NK-92 treated with Interleukin-12 subunit alpha and Interleukin-12 subunit beta, amount 100 ng/mL, for 24 hours (cell line): ENCODE measurements at regions not wholly inside any gene's neighbourhood (a gene's known extent, or its start where the extent isn't known, plus 50 kb on each side); places are given as distances from the start of the nearest gene placed in this dataset.

Experiments used
- DNase-seq: peaks from one replicate; lab custom pipeline; 2025; lab: John Stamatoyannopoulos, UW

- no peak for DNase-seq
These were observed 240.3 kb downstream of the FAM76B start for GRCh38 chr11:95549301-95549700.

DNA sequence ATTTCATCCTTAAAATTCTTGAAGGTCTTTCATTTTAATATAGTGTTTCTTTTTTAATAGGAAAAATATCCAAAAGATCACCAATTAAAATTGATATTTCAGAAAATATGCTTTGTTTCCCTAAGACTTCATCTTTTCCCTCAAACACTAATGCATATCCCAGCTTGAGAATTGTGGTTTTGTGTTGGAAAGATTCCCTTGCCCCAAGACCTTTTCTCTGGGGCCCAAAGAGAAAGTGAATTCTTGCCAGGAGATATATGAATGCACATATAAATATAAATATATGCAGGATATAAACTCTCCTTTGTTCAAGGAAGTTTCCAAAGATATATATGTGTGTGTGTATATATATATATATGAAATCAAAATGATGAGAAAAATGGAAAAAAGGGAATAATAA, 241.2 kb downstream of the FAM76B start:
- no peak for DNase-seq

DNA sequence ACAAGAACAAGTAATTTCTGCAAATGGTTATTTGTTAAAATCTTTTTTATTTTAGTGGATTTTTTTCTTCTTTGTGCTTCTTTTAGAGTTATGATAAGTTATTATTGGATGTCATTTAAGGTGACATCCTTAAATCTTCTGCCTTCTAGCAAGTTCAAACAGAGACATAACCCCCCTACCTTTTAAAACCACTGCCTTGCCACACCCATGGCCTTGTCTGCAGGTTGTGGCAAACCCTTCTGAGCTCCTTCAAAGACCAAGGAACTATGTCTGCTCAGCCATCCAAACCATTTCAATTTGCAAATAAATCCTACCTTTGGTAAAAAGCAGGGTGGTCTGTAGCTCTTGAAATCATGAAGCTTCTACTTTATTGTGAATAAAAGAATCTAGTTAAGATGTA, 241.6 kb downstream of the FAM76B start:
- DNase-seq, result no peak

DNA sequence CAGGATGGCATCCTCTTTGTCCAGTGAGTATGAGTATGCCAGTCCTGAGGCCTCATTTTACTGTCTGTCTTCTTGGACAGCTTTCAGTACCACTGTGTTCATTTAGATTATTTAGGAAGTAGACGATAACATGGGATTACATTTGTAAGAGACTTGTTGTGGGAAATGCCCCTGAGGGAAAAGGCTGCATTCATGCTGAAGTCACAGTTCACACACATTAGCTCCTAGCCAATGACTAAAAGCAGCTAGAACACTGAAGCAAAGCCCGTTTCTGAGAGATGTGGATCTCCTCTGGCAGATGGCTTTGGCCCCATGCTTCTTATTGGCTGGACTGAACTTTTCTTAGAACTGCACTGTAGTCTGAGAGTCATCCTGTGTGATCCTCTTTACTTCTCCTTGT, 242.4 kb downstream of the FAM76B start:
- no peak for DNase-seq

- DNase-seq, result no peak
These were observed 244.3 kb downstream of the FAM76B start for GRCh38 chr11:95545116-95545875.

DNA sequence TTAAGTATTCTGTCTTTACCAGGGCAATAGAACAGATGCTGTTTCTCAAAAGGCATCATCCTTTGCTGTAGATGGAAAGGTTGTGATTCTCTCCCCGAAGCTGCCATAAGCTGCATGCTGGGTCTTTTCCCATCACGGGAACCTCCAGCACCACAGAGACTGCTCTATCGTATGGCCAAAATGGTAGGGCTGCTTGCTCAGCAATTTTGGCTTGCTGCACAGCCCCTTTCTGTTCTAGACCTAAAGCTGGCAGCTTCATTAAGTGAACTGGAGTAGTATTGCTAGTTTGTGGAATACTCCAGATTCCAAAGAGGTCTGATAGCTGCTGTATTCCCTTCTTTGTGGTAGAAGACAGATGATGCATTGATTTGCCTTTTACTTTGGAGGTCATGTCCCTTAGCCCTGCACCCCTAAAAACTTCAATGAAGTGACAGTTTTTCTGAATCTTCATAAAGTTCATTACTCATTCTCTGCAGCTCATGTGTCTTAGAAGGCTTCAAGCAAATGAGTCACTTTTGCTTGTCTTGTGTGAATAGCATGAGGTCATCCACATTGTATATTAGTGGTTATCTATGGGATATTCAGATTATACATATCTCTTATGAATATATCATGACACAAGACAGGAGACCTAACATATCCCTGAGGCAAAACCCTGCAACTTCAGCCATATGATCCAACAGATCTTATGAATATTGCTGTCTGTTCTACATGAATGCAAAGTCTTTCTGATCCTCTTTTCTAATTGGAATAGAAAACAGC, 245.3 kb downstream of the FAM76B start:
- no peak for DNase-seq

DNA sequence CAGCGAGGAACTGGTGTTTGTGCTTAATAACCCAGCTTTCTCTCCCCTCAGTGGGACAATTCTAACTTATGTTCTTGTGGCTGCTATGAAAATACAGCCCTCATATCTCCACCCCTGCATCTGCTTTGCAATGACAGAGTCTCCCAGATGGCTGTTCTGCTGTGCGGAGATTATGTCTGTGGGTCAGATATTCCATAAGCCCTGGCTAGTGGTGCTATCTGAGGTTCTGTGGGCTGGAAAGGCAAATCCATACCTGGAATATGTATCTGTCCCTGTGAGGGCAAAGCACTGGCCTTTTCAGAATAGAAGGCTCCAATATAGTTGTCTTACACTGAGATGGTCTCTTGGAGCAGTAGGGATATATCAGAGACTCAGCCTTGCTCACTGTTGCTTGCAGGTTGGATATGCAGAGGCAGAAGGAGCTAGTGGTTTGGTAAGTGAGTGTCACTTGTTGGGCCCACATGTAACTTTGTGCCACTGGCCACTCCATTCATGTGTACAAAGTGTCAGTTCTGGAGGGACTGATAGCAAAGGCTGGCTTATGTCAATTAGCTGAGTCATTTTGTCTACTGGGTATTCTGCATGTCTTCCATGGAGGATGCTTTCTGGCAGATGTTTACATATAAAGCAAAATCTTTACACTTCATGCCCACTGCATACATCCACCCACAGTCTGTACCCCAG, 246.6 kb downstream of the FAM76B start:
- no peak for DNase-seq

DNA sequence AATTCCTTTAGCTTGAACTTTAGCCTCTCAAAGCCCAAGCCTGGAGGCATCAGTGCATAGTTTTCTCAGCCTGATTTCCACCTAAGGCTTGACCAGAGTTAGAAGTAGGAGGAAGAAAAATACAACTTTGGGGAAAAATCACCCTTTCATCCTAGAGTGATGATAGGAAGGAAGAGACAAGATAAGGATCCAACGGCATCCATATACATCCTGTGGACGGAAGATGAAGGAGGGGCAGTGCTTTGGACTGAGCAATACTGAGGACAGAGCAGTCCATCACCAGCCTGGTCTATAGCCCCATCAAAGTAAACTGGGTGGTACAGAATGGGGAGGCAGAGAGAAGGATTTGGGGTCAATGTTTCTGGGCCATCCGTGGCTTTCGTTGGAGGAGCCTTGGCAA, 247.9 kb downstream of the FAM76B start:
- DNase-seq, result no peak

DNA sequence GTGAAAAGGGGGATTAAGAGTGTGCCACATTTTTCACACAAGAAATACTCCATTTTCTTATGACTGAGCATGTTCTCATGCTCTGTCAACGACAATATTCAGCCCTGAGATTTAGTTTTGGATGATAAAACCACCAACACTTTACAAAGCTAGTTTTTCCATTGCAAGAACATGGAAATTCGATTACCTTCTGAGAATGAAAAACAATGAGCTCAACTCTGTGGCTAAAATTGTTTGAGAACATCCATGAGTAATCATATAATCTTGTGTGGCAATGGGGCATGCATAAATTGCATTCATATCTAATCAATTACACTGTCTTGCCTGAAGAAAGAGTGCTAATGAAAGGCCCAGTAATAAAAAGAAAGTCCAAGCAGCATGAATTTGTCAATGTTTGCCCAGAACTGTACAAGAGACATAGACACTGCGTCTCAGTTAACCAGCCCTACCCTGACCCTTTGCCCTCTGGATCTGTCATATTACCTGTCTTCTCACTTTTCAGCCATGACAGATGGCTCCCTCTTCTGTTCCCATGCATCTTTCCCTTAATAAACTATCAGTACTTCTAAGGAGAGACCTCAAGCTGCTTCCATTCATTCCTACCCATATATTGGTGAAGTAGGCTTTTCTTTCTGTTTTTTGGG, 253.4 kb downstream of the FAM76B start:
- no peak for DNase-seq

DNA sequence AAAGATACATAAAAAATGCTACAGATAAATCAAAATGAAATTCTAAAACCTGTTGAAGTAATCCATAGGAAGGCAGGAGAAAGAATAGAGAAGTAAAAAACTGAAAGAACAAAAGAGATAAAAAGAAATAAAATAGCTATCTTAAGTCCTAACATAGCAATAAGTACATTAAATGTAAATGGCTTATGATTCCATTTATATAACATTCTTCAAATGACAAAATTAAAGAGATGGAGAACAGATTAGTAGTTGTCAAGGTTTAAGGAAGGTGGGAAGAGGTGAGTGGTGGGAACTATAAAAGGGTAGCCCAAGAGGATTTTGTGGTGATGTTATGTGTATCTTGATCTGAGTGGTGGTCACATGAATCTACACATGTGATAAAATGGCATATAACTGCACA, 254.8 kb downstream of the FAM76B start:
- no peak for DNase-seq

DNA sequence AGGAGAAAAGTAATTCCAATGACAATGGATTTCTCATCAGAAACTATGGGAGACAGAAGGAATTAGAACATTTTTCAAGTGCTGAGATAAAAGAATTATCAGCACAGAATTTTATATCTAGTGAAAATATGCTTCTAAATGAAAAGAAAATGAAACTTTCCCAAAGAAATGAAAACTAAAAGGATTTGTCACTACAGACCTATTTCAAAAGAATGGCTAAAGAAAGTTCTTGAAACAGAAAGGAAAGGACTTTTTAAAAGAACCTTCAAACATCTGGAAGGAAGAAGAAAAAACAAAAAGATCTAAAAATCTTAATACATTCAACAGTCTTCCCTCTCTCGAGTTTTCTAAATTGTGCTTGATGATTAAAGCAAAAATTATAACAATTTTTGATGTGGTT, 255.4 kb downstream of the FAM76B start:
- DNase-seq, result no peak

- DNase-seq, result no peak
These were observed 258.5 kb downstream of the FAM76B start for GRCh38 chr11:95531116-95531515.

DNA sequence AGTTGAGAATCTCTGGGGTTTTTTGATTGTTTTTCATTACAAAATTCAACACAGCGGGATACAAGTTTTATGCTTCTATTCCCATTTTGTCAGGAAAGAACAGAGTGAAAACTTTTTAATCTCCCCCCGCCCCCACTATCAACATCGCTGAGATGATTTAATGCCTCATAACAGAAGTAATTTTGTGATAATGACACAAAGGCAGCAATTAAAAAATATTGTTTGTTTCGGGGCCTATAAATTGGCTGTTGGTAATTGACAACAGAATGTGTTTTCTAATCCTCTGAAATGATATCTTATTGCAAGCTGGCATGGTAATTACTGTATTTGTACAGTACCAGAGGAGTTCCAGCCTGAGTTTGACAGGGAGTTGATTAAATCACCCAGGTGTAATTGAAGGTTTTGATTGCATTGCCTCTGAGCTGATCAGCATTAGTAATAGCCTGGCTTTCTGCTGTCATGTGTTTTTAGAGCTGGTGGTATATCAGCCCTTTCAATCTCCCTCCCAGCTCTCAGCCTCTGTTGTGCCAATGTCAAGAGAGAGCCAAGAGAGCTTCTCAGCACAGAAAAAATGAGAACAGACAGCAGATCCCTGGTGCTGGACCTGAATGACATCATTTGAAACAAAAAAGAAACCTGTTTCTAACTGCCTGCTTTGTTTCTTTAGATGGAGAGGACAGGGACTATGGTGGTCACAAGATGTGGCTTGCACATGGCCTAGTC, 265.1 kb downstream of the FAM76B start:
- DNase-seq, result no peak

- DNase-seq, result no peak
These were observed 266.7 kb downstream of the FAM76B start for GRCh38 chr11:95522874-95523273.

- no peak for DNase-seq
These were observed 267.7 kb downstream of the FAM76B start for GRCh38 chr11:95521862-95522261.

DNA sequence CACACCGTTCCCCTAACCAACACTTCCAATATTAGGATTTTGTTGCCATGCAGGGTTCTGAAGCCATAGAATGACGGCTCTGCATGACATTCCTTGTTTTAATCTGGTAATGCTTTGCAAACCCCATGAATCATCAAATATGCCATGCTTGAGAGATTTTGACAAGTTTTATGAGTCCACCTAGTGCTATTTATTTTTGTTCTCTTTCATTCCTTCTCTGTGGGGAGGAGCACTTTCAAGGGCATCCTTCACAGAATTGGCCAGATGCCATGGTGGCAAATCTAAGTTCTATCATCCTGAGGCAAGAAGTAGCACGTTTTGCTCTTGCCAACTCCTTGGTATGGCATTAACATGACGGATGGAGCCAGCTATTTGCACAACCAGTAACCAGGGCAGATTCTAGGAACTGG, 268.4 kb downstream of the FAM76B start:
- no peak for DNase-seq

- no peak for DNase-seq
These were observed 269.0 kb downstream of the FAM76B start for GRCh38 chr11:95520369-95521132.

GRCh38 chr11:95519912-95520311, 269.7 kb downstream of the FAM76B start:
- DNase-seq, result no peak

DNA sequence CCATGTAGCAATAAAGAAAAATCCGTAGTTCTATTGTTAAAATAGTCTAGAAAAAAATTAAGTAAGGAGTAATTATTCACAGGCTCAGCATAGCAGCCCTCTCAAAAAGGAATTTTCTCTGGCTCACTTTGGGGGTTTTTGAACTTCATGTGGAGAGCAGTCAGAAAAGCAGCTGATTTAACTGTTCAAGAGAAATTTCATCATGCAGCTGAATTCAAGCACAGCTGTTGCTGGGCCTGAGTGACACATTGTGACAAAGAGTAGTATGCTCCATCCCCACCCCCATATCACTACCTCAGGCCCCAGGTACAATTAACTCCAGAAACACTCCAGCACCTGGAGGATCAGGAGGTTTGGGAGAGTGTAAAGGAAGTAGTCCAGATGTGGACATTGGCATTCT, 272.1 kb downstream of the FAM76B start:
- DNase-seq, result no peak

GRCh38 chr11:95516786-95517185, 272.8 kb downstream of the FAM76B start:
- no peak for DNase-seq

- DNase-seq, result no peak
These were observed 273.4 kb downstream of the FAM76B start for GRCh38 chr11:95516175-95516574.
